Stimulated activated CD8-positive, alpha-beta memory T cell treated with anti-CD3 and anti-CD28 coated beads, Interleukin-4, amount 100 ng/mL, for 4 hours (primary cell): ENCODE measurements at regions not wholly inside any gene's neighbourhood (a gene's known extent, or its start where the extent isn't known, plus 50 kb on each side); places are given as distances from the start of the nearest gene placed in this dataset.

ENCODE experiments used
- DNase-seq, 2 donors: peaks; one replicate each; pipeline ENCODE4 v3.0.0-alpha.2; 2020; ENCODE audit warnings: low read depth in 2 of 2, low spot score in 1 of 2

DNA sequence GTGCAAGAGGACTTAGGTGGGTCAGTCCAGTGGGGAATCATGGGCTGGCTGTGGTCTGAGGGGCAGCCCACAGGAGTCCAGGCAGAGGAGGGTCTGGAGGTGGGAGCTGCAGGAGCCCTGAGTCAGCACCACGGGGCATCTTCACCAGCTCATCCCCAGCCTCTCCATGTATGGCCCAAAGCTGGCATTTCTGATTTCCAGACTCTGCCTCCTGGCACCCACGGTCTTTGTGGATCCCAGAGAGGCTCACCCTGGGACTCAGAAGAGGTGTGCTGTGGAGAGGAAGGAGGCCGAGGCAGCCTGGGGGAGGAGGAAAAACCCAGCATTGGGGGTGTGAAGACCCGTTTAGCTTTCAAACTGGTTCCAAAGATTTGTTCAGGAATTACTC, 64.5 kb upstream of the KLF13 start:
- DNase-seq: no peak

DNA sequence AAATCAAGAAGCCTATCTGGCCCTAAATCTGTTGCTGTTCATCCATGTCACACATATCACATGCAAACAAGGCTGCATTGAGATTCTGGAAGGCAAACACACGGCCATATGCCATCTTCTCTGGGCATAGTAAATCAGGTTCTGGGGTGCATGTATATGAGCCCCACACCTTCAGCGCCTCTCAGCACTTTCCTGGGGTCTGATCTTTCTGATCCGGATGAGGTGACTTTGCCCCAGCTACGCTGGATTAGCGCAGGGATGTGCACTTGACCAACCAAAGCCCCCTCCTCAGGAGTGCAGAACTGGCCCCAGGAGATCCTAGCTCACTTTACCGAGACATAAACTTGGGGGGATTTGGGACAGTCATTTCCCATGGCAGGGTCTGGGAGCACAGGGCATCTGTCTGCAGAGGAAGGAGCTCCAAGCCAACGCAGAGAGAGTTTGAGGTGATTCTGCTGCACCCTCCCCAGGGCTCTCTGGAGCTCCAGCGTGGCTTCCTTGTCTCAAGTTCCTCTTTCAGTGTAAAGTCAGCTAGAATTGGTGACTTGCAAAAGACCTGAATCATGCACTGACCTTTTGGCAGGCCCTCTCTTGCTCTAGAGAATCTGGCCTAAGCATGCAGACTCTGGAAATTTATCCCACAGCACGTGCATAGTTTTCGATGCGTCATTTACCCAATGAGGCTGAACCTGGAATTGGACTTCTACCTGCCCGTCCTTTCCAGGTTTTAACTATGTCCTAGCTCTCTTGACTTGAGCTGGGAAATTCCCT, 63.5 kb upstream of the KLF13 start:
- DNase-seq: no peak

DNA sequence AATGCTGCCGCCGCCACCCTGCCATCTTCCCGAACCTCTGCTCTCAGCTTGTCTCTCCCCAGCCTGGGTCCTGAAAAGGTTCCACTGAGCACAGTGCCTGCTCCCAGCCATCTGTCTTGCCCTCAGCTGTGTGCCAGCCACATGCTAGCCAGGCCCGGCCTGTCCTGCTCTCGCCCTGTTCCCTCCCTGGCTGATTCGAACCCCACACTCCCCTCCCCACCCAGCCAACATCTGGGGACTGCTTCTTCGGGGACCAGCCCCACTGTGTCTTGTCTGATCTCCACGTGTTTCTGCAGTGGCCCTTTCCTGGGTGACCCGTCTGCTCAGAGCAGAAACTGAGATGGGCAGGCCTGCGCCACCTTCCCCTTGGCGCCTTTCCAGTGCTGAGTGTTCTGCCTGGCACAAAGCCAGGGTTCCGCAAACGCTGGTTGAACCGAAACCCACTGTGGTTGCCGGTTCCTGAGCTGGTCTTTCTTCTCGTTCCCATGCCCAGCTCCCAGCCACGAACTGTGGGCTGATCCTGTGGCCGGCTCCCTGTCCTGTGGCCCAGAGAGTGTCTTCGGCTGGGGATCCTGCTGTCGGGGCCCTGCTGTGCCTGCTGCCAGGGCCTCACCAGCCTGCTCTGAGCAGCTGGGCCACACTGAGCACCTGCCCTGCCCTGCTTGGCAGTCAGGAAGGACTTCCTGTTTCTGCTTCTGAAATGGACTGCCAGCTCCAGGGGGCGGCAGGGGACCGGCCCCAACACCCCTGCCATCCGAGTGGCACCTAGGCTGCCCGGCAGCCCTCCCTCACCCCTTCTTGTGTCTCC, 62.7 kb upstream of the KLF13 start:
- DNase-seq: peak; percentile 43 to 53

DNA sequence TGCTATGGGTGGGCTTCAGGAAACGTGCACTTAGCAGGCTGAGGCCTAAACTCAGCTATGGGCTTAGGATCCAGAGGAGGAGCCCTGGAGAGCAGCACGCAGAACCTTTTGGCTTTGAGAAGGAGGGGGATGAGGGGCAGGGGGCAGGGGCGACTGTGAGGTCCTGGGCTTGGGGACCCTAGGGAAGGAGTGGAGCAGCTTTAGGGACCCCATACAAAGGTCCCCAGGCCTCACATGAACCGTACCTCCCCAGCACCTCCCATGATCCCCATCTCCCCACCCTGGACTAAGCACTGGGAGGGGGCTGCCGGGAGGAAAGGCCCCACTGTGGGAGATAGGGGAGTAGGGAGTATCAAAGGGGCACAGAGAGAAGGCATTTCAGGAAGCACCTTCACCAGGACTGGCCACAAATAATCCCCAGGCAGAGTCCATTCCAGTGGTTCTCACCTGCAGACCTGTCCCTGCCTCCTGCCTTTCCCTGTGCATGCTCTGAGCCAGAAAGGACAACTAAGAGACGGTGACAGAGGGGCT, 62.0 kb upstream of the KLF13 start:
- no peak for DNase-seq

DNA sequence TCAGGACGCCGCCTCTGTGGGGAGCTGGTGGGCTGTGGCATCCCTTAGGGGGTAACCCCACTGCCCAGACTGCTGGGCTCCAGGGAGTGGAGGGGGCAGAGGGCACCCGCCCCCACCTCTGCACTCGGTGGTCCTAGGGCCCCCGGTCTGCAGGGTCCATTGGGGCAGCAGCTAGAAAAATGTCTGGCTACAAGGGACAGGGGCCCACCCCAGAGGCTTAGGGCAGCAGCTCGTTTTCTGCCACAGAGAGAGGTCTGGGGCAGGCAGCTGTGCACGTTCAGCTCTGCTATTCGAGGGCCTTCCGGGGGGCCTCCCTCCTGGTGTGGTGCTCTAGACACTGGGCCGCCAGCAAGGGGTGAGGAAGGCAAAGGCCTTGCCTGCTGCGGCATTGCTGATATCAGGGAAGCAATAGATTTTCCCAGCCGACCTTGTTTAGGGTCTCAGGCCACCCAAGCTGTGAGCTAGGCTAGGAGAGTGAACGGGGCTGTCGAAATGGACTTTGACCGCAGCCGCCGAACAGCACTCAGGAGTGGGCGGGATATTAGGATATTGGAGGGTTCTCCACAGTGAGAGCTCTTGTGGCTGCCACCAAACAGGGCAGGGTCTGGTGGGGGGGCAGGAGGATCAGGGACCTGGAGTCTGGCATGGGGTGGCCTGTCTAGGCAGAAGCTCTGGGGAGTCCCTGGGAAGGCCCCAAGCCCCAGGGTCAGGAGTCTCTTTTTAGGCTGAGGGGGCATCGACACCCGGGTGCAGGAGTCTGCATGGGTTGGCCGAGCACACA, 61.4 kb upstream of the KLF13 start:
- DNase-seq: no peak

DNA sequence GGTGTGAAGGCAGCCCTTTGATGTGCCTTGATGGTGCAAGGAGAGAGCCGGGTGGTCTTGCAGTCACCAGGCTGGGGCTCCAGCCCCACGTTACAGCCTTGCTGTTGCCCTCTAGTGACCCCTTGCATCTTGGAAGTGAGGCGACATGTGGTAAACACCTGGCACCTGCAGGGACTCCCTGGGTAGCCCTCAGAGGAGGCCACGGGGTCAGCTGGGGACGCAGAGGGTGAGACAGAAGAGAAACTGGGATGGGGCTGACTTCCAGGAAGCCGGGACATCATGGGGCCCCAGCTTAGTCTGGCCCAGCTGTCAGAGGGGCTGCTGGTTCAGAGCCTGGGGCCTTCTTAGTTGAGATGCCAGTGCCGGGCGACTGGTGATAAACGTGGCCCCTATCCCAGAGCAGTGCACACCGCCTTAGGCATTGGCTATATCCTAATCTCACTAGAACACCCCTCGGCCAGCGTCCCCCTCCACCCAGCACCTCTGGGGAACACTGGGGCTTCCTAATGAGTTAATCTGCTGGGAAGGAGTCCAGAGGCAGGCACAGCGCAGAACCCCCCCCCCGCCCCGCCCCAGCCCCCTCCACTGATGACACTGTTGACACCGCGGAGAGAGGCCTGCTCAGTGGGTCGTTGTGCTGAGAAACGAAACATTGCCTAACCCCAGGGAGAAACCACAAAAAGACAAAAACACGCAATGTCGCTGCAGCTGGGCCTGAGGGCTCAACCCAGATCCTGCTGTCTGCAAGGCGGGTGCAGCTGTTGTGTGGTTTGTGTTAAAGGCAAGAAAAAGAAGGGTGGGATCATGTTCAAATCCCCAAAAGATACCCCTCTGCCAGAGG, 60.5 kb upstream of the KLF13 start:
- peak; percentile 23 to 28 for DNase-seq

DNA sequence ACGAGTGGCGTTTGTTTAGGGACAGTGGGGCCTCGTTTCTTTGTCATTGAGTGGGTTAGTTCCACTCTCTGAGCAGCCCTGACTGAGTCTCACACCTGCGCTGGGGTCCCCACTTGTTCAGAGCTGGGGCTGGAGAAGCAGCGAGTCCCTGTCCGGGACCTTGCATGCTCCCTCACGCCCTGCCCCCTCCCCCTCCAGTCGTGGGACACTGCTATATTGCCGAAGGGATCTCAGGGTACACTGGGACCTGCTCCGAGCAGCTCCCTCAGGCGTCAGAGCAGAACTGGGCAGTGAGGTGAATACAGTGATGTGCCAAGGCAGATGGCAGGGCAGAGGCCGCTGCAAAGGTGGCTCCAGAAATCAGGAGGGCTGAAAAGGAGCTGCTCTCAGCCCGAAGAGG, 59.9 kb upstream of the KLF13 start:
- no peak for DNase-seq

DNA sequence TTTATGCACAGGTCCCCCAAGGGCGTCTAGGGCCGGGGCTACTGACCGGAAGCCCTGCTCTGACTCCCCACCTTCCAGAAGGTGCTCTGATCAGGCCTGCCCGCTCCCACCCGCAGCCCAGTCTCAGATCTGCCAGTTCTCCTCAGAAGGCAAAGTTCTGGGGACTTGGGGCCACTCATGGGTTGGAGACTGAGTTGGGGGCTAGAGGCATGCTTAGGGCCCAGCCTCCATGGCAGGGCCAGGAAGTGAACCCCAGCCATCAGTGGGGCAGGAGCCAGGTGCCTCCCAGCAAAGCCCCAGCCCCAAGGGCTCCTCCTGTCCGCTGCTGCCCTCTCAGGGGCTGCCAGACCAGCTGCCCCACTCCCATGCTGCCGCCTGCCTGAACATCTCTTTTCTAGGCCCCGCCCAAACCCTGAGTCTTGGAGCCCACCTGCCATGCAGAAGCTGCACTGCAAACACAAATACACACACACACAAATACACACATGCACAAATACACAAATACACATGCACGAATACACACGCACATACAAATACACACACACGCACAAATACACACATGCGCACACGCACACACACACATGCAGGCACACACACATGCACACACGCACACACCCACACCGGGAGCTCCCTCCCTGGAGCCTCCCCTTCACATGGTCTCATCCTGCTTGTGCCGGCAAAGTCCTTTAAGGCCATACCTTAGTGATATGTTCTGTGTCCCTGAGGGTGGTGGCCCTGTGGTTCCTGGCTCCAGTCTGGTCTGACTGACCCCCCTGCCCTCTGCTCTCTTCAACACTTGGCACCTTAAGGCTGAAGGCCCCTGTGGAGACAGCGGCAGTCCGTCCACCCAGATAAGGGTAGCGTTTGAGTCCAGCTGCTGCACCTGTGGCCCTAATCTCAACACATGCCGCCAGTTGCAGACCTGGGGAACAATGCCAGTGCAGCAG, 59.2 kb upstream of the KLF13 start:
- DNase-seq: no peak

DNA sequence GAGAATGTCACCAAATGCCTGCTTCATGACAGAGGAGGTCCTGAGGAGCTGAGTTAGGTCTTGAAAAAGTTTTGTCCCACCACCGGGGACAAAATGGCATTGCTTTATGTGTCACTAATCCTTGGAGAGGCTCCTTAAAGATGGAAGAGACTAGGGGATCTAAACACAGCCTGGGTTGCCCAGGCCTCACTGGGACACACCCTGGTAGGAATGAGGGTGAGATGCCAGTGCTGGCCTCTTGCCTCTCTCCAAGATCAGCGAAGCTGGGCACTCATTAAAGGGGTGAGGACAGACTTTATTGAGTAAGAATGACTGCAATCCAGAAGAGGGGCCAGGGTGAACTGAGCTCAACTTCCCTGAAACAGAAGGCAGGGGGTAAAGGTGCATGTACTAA, 58.5 kb upstream of the KLF13 start:
- no peak for DNase-seq

DNA sequence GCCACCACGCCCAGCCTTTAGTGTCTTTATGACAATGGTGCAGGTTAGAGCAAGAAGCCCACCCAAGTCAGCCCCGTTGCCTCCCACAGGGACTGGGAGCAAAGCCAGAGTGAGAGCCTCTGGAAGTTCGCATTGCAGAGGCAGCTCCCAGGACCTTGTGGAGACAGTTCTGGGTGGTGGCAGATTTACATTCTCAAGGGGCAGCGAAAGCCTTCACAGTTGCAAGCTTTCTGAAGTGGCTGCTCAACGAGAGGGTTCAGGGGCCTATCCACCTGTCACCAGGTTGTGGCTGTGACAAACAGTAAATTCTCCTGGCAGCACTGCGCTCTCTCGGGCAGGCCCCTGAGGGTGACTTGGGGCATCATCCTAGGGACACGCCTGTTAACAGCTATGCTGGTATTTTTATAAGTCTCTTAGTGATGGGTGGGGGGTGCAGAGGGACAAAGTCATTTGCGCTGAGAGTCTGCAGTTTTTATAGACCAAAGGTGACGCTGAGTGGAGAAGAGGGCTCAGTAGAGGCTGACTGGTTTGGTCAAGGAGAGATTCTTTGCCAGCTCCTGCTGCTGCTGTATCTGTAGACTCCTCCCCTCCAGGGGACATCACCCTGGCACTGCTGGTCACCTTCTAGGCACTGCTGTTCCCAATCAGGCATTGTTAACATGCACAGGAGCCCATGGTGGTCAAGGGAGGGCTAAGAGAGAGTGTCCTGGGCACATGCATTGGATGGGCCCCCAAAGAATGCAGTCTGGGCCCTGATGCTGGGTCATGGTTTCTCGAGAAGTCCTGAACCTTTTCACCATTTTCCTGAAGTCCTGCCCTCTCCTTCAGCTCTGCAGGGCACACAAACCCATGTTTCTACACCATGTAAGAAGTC, 57.5 kb upstream of the KLF13 start:
- DNase-seq: no peak

DNA sequence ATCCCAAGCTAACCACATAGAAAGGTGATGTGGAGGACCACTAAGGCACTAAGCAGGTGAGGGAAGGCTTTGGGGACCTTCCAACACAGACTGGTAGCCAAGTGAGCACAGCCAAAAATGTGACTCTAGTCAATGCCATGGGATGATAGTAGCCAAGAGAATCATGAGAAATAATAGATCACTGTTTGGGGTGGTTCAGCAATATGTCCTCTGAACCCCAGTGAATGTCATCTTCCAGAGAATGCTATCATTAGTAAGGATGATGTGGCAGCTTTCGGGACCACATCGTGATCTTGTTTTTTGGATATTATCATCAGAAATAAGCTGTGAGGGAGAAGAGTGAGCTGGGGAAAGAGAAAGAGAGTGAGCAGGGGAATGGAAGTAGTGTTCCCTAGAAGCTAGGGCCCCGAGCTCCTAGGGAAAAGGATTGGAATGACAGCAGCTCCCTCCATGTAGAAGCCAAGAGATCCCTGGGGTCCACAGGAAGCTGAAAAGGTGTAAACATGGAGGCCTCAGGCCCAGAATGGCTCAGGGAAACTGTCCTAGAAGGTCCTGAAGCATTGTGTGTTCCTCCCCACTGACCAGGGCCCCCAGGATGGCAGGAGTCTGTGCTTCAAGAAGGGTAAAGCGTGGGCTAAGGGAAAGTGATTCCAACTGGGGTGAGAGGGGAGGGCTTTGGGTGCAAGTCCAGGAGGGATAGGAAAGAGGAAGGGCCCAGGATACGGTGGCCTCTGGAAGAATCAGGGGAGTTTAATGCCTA, 56.6 kb upstream of the KLF13 start:
- no peak for DNase-seq

DNA sequence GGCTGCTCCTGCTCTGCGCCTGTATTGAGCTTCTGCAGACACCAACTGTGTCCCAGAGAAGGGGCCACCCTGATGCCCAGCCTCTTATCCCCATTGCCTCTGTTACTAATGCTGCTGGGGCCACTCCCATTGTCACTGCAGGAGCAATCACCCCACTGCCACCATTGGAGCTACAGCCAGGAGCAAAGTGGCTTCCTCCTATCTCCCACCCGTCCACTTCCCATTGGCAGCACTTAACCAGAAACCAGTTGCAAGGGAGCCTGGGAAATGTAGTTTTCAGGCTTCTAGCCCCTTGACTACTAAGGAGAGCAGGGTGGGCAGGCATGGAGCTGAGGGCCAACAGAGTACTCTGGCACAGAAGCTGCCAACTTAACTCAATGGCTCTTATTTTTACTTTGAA, 55.9 kb upstream of the KLF13 start:
- no peak for DNase-seq

DNA sequence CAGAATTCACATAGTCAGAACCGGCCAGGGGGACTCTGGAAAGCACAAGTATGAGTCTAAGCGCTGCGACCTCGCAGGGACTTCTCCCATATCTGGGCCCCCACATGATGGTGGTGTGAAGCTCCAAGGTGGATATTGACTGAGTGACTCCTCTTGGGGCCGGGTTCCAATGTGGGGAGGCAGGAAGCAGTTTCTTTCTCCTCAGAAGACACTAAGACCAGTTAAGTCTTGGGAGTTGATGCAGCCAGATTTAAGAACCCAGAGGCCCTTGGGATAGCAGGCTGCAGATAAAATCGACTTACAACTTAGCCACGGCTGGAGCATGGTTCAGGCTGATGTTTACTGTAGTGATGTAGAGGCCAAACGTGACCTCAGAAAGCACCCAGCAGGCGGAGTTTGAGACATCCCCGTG, 55.4 kb upstream of the KLF13 start:
- DNase-seq: no peak

DNA sequence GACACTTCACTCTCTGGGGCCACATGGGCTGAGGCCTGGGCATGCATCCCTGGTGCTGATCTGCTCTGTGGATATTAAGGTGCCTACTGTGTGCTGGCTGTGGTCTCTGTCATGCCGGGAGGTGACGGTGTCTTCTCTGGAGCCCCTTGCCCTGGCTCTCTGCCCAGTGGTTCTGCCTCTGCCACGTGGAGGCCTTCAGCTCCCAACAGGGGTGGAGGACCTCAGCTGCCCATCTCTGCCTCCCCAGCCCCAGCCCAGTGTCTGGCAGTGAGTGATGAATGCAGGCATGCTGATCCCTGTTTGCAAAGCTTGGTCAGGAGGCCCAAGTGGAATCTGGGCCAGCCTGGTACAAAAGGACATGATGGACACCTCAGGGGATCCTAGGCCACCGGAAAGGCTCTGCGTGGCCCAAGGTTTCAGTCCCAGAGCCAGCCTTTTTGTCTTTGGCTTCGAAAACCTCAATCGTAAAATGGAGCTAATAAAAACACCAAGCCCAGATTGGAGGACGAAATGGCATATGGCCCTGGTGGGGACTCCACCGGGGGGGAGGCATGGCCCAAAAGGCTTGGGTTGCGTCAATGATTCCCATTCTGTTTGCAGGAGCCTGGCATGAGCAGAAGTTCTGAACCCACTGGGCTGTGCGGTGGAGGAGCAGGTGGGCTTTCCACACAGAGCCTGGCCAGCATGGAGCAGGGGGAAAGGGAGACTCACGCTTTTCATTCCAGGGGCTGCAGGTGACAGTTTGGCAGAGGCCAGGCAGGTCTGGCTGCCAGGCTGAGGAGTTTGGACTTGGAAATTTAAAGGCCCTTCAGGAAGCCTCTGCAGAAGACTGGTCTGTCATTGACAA, 54.7 kb upstream of the KLF13 start:
- DNase-seq: no peak

DNA sequence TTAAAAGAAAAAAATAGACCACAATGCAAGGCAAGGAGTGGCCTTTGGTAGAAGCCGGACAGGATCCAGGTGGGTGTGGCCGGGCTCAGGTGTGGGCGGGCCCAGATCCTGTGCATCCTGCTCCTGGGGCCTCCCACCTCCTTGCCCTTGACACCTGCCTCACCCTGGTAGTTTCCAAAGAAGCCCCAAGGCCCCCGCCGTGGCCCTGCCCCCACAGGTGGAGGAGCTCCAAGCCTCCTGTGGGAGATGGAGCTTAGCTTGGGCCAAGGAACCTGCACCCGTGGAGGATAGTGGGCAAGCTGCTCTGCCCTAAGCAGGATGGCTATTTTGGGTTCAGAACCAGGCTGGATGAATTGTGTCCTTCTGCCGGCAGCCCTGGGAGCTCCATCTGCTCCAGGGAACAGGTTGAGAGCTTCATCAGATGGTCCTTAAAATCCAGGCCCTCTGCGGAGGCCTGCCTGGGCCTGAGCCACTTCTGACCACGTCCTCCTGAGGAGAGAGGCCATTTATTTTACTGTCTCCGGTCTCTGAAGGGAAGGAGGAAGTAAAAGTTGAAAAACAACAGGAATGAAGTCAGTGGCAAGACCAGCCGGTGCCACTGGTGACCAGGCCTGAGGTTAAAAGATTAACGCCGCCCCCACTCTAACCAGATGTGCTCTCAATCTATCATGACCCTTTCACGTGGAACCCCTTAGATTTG, 53.9 kb upstream of the KLF13 start:
- no peak for DNase-seq

DNA sequence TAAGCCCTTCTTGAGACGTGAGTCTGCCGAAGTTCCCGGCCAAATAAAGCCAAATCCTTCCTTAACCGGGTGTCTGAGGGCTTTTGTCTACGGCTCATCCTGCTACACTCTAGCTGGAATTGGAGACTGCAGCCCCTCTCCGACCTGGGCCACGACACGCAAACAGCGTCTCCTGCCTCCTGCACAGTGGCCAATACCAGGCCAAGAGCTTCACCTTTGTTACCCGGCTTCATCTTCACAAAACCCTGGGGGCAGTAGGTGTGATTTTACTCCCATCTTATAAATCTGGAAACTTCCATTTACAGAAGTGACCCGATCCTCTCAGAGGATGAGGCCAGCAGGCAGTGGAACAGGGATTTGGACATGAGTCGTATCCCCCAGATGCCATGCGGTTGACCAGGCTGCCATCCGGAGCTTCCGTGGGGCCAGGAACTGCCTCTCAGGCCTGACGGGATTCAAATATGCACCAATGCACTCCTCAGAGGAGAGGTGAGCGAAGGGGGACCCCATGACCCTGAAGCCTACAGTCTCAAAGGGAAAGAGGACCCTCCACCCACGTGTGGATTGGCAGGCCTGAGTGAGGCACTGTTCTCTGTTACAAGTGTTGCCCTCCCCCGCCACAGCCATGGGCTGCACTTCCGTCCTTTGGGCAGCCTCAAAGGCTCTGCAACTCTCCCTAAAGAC, 53.2 kb upstream of the KLF13 start:
- DNase-seq: no peak
